ENCODE measurements at regions not wholly inside any gene's neighbourhood (a gene's known extent, or its start where the extent isn't known, plus 50 kb on each side); places are given as distances from the start of the nearest gene placed in this dataset.

DNA sequence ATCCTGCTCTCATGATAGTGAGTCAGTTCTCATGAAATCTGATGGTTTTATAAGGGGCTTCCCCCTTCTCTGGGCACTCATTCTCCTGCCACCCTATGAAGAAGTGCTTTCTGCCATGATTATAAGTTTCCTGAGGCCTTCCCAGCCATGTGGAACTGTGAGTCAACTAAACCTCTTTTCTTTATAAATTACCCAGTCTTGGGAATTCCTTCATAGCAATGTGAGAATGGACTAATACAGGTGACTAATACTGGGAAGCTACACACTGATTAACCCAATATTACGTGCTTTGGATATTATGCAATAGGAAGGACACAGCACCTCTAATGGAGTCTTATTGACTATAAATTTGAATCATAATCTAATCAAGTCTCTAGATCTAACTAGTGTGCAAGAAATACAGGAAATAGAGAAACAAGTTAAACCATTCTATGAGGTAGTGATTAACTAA is 107.2 kb upstream of the ETAA1 start:
- POLR2A ChIA-PET, result no interaction called here
- TF ChIP-seq ZNF670 (tag by site-specific recombination; IDR thresholded peaks at IDR 0.05; ENCODE audit: low read depth), result no peak
- TF ChIP-seq ZNF623 (tag by site-specific recombination; IDR thresholded peaks at IDR 0.05), result no peak
- no peak for TF ChIP-seq PRDM1 (tag by site-specific recombination; IDR thresholded peaks at IDR 0.05)
- no peak for TF ChIP-seq GLIS2 (tag by site-specific recombination; IDR thresholded peaks at IDR 0.05)
- TF ChIP-seq OVOL3 (tag by site-specific recombination; IDR thresholded peaks at IDR 0.05), result no peak
- no peak for TF ChIP-seq ZNF239 (tag by site-specific recombination; IDR thresholded peaks at IDR 0.05)
- TF ChIP-seq ZNF223 (tag by site-specific recombination; IDR thresholded peaks at IDR 0.05), result no peak
- no peak for TF ChIP-seq ZNF501 (tag by site-specific recombination; IDR thresholded peaks at IDR 0.05)
- CTCF ChIA-PET, result no interaction called here

GRCh38 chr2:67290451-67291290 is 106.5 kb upstream of the ETAA1 start:
- Histone ChIP-seq H3K36me3 (ENCODE audit: control insufficient read depth in 2 of 2, insufficient read depth in 1 of 2, low read length in 2 of 2) (no peaks in the 10 kb centered on the region), H3K4me1 (ENCODE audit: control insufficient read depth, insufficient read depth, low read length) (0 out of 2 replicates have a peak, but pooled peaks cover 3% of the 10 kb centered on the region), H3K9me3 (ENCODE audit: control insufficient read depth, insufficient read depth, low read depth, low read length) (no peaks in the 10 kb centered on the region), H3K27ac (ENCODE audit: extremely low read depth, low read depth, low read length) (no peak overlapping the region), H3K4me3 (ENCODE audit: low read depth, low read length) (no peak overlapping the region)
- TF ChIP-seq FEZF1 (tag by site-specific recombination; IDR thresholded peaks at IDR 0.05) (no peak), ZFP41 (tag by site-specific recombination; IDR thresholded peaks at IDR 0.05; ENCODE audit: borderline replicate concordance) (no peak), YY2 (tag by site-specific recombination; IDR thresholded peaks at IDR 0.05) (no peak), ZSCAN23 (tag by site-specific recombination; IDR thresholded peaks at IDR 0.05) (no peak), REST (tag by site-specific recombination; IDR thresholded peaks at IDR 0.05) (no peak), ZNF157 (tag by site-specific recombination; IDR thresholded peaks at IDR 0.05) (no peak), ZNF37A (tag by site-specific recombination; IDR thresholded peaks at IDR 0.05) (no peak)
- ChIA-PET CTCF (interaction anchor here (0.7 kb wide), 1 partner anchor 259 kb away, joined by 3 read pairs; no protein-coding TSS in a partner anchor), POLR2A (no interaction called here)

More for the DNA sequence above, 107.2 kb upstream of the ETAA1 start:
- no peak overlapping the region for H3K4me3 ChIP-seq (ENCODE audit: low read depth, low read length)
- H3K9me3 ChIP-seq (ENCODE audit: control insufficient read depth, insufficient read depth, low read depth, low read length), result no peaks in the 10 kb centered on the region
- no peak overlapping the region for H3K27ac ChIP-seq (ENCODE audit: extremely low read depth, low read depth, low read length)
- H3K36me3 ChIP-seq (ENCODE audit: control insufficient read depth in 2 of 2, insufficient read depth in 1 of 2, low read length in 2 of 2), result no peaks in the 10 kb centered on the region
- 0 out of 2 replicates have a peak, but pooled peaks cover 3% of the 10 kb centered on the region for H3K4me1 ChIP-seq (ENCODE audit: control insufficient read depth, insufficient read depth, low read length)

GRCh38 chr2:67294218-67294617 is 102.9 kb upstream of the ETAA1 start:
- TF ChIP-seq ZNF140 (tag by site-specific recombination; IDR thresholded peaks at IDR 0.05), result no peak
- no peak for TF ChIP-seq OSR2 (tag by site-specific recombination; IDR thresholded peaks at IDR 0.05)
- TF ChIP-seq ZNF560 (tag by site-specific recombination; IDR thresholded peaks at IDR 0.05; ENCODE audit: borderline replicate concordance), result no peak
- TF ChIP-seq ZNF692 (tag by site-specific recombination; IDR thresholded peaks at IDR 0.05), result no peak
- TF ChIP-seq KLF9 (tag by site-specific recombination; IDR thresholded peaks at IDR 0.05; ENCODE audit: low read depth), result no peak
- TF ChIP-seq, protein P1, sequence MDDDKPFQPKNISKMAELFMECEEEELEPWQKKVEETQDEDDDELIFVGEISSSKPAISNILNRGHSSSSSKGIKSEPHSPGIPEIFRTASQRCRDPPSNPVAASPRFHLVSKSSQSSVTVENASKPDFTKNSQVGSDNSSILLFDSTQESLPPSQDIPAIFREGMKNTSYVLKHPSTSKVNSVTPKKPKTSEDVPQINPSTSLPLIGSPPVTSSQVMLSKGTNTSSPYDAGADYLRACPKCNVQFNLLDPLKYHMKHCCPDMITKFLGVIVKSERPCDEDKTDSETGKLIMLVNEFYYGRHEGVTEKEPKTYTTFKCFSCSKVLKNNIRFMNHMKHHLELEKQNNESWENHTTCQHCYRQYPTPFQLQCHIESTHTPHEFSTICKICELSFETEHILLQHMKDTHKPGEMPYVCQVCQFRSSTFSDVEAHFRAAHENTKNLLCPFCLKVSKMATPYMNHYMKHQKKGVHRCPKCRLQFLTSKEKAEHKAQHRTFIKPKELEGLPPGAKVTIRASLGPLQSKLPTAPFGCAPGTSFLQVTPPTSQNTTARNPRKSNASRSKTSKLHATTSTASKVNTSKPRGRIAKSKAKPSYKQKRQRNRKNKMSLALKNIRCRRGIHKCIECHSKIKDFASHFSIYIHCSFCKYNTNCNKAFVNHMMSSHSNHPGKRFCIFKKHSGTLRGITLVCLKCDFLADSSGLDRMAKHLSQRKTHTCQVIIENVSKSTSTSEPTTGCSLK (tag by site-specific recombination; IDR thresholded peaks at IDR 0.05), result no peak
- no peak for TF ChIP-seq ZNF24 (tag by site-specific recombination; IDR thresholded peaks at IDR 0.05)
- no peak for TF ChIP-seq ZNF621 (tag by site-specific recombination; IDR thresholded peaks at IDR 0.05)
- TF ChIP-seq GLIS1 (tag by site-specific recombination; IDR thresholded peaks at IDR 0.05), result no peak
- no peak for TF ChIP-seq ZNF585B (tag by site-specific recombination; IDR thresholded peaks at IDR 0.05)
- Histone ChIP-seq H3K9me3 (ENCODE audit: control insufficient read depth, insufficient read depth, low read depth, low read length) (no peaks in the 10 kb centered on the region), H3K27ac (ENCODE audit: extremely low read depth, low read depth, low read length) (no peak overlapping the region), H3K4me3 (ENCODE audit: low read depth, low read length) (no peak overlapping the region), H3K4me1 (ENCODE audit: control insufficient read depth, insufficient read depth, low read length) (0 out of 2 replicates have a peak, but pooled peaks cover 3% of the 10 kb centered on the region), H3K36me3 (ENCODE audit: control insufficient read depth in 2 of 2, insufficient read depth in 1 of 2, low read length in 2 of 2) (no peaks in the 10 kb centered on the region)
- POLR2A ChIA-PET, result no interaction called here
- CTCF ChIA-PET, result interaction anchor here (0.7 to 2.0 kb wide), 3 partner anchors 60 to 1607 kb away, joined by 3 to 4 read pairs (median 4); no protein-coding TSS in a partner anchor
